Karpas-422 (cell line): ENCODE measurements at regions not wholly inside any gene's neighbourhood (a gene's known extent, or its start where the extent isn't known, plus 50 kb on each side); places are given as distances from the start of the nearest gene placed in this dataset.

ENCODE experiments used
- DNase-seq: peaks from one replicate; pipeline ENCODE4 v3.0.0-alpha.2; 2015
- H2AFZ ChIP-seq: fragments of 200-600 bp; sonication (generic); 2 replicates; pipeline ENCODE4 v1.6.1; 2014; ENCODE audit warnings: antibody characterized with exemption, low read length, mixed read lengths
- H3K27ac ChIP-seq: fragments of 200-600 bp; sonication (generic); 2 replicates; pipeline ENCODE4 v1.5.1; 2014; ENCODE audit warnings: mild to moderate bottlenecking, low read length, moderate library complexity
- H3K27me3 ChIP-seq: fragments of 200-600 bp; sonication (generic); 2 replicates; pipeline ENCODE4 v1.6.1; 2014; ENCODE audit warnings: low read length, mixed read lengths
- H3K36me3 ChIP-seq: fragments of 200-600 bp; sonication (generic); 2 replicates; pipeline ENCODE4 v1.6.1; 2014; ENCODE audit warnings: low read length, mixed read lengths; ENCODE audit not compliant: insufficient read depth
- H3K4me1 ChIP-seq: fragments of 200-600 bp; sonication (generic); 2 replicates; pipeline ENCODE4 v1.6.1; 2014; ENCODE audit warnings: mild to moderate bottlenecking, low read length, mixed read lengths
- H3K4me2 ChIP-seq: fragments of 200-600 bp; sonication (generic); 2 replicates; pipeline ENCODE4 v1.6.1; 2014; ENCODE audit warnings: low read length, low read depth, mild to moderate bottlenecking; ENCODE audit not compliant: poor library complexity, severe bottlenecking
- H3K4me3 ChIP-seq: fragments of 200-600 bp; sonication (generic); 2 replicates; pipeline ENCODE4 v1.5.1; 2014; ENCODE audit warnings: mild to moderate bottlenecking, antibody characterized with exemption, low read length, mixed read lengths
- H3K79me2 ChIP-seq: fragments of 200-600 bp; sonication (generic); 2 replicates; pipeline ENCODE4 v1.6.1; 2014; ENCODE audit warnings: mild to moderate bottlenecking, low read length, mixed read lengths
- H3K9ac ChIP-seq: fragments of 200-600 bp; sonication (generic); 2 replicates; pipeline ENCODE4 v1.6.0; 2014; ENCODE audit warnings: low read length
- H3K9me2 ChIP-seq: fragments of 200-600 bp; sonication (generic), shearing (Covaris generic); replicated peaks from 2 replicates; pipeline ENCODE4 v1.6.0; 2014; ENCODE audit warnings: mild to moderate bottlenecking, low read length, moderate library complexity; ENCODE audit not compliant: insufficient read depth
- H3K9me3 ChIP-seq: fragments of 300-700, 200-600 bp; sonication (generic); 2 replicates; pipeline ENCODE4 v1.6.1; 2014; ENCODE audit warnings: low read length, mixed read lengths
- H4K20me1 ChIP-seq: fragments of 200-600 bp; sonication (generic); 2 replicates; pipeline ENCODE4 v1.6.1; 2014; ENCODE audit warnings: mild to moderate bottlenecking, antibody characterized with exemption, low read length, low read depth; ENCODE audit not compliant: insufficient read depth

DNA sequence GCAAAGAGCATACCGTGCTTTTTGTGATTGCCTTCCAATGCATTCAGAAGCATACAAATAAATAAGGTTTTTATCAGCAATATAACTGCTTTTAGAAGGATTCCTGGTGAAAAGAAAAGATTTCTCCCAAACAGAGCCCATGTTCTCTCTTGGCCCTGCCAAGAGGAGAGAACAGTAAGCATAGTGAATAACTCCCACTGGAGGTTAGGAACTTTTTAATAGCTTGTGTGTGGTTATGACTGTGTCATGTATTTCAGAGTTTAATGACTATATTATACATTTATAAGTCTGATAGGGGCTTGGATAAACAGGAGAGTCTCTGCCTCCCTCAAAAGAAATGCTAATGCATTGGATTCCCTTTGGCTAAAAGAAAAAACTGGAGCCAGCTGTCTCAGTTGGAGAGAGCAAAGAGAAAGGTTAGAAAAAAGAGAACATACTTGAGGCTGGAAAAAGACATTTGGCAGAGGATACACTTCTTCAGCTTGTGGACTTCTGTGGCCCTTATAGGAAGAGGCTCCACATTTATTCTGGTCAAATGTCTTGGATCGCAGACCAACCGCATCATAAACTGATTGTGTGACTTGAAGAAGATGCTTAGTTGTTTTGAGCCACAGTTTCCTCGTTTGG lies 63.0 kb upstream of the SPRED2 start:
- no peak overlapping the region for H3K4me3 ChIP-seq
- DNase-seq = no peak

GRCh38 chr2:65494078-65494477 lies 61.7 kb upstream of the SPRED2 start:
- Histone ChIP-seq H3K4me1 (no peaks in the 10 kb centered on the region), H3K4me2 (no peak overlapping the region), H3K27me3 (no peaks in the 10 kb centered on the region), H3K79me2 (no peaks in the 10 kb centered on the region), H3K4me3 (no peak overlapping the region), H3K9ac (no peak overlapping the region), H3K9me2 (no peaks in the 10 kb centered on the region), H3K27ac (no peak overlapping the region), H2AFZ (no peak overlapping the region), H4K20me1 (no peaks in the 10 kb centered on the region), H3K9me3 (no peaks in the 10 kb centered on the region), H3K36me3 (no peaks in the 10 kb centered on the region)
- DNase-seq = no peak

More for the DNA sequence above, 63.0 kb upstream of the SPRED2 start:
- no peaks in the 10 kb centered on the region for H3K4me1 ChIP-seq
- no peaks in the 10 kb centered on the region for H3K9me2 ChIP-seq
- H3K27me3 ChIP-seq = peaks cover 3% of the 10 kb centered on the region; the same call in 1 of the 2 replicates
- H4K20me1 ChIP-seq = no peaks in the 10 kb centered on the region
- no peak overlapping the region for H3K9ac ChIP-seq
- H3K4me2 ChIP-seq = no peak overlapping the region
- H3K36me3 ChIP-seq = no peaks in the 10 kb centered on the region
- H2AFZ ChIP-seq = no peak overlapping the region
- no peak overlapping the region for H3K27ac ChIP-seq
- no peaks in the 10 kb centered on the region for H3K9me3 ChIP-seq
- no peaks in the 10 kb centered on the region for H3K79me2 ChIP-seq

DNA sequence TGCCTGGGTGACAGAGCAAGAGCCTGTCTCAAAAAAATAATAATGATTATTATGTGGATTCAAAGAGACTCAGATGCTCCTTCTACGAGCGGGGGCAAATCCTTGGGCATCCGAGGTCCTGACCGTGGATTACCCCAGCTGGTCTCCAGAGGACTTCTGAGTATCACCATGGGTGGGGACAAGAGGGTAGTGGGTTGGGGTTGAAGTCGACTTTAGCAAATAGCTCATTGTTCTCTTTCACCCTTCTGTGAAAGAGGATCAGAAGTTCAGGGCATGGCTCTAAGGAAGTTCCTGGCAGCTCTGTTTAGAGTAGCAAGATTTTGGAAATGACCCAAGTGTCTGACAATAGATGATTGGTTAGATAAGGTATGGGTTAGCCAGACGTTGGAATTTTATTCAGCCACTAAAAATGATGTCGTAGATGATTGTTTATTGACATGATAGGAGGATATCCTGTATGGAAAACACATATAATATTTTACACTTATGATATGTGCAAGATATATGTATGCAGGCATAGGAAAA lies 59.0 kb upstream of the SPRED2 start:
- no peak overlapping the region for H3K9ac ChIP-seq
- H3K27ac ChIP-seq = no peak overlapping the region
- no peak overlapping the region for H2AFZ ChIP-seq
- H3K9me3 ChIP-seq = no peaks in the 10 kb centered on the region
- no peaks in the 10 kb centered on the region for H3K9me2 ChIP-seq
- no peak overlapping the region for H3K4me2 ChIP-seq
- no peaks in the 10 kb centered on the region for H3K36me3 ChIP-seq
- no peaks in the 10 kb centered on the region for H3K4me1 ChIP-seq
- no peak for DNase-seq
- no peaks in the 10 kb centered on the region for H3K27me3 ChIP-seq
- no peaks in the 10 kb centered on the region for H3K79me2 ChIP-seq
- H3K4me3 ChIP-seq = no peak overlapping the region
- no peaks in the 10 kb centered on the region for H4K20me1 ChIP-seq

DNA sequence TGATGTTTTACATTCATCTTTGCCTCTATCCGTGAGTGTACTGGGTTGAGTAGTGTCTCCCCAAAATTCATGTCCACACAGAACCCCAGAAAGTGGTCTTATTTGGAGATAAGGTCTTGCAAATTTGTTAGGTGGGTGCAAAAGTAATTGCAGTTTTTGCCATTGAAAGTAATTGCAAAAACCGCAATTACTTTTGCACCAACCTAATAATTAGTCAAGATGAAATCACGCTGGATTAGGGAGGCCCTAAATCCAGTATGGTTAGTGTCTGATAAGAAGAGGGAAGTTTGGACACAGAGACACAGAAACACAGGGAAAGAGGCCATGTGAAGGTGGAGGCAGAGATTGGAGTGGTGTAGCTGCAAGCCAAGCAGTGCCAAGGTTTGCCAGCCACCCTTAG lies 57.8 kb upstream of the SPRED2 start:
- no peak overlapping the region for H3K4me3 ChIP-seq
- H3K27ac ChIP-seq = no peak overlapping the region
- H3K27me3 ChIP-seq = no peaks in the 10 kb centered on the region
- H3K4me1 ChIP-seq = no peaks in the 10 kb centered on the region
- no peaks in the 10 kb centered on the region for H3K9me2 ChIP-seq
- H3K4me2 ChIP-seq = no peak overlapping the region
- H3K36me3 ChIP-seq = no peaks in the 10 kb centered on the region
- no peak overlapping the region for H2AFZ ChIP-seq
- H3K9ac ChIP-seq = no peak overlapping the region
- DNase-seq = no peak
- no peaks in the 10 kb centered on the region for H3K79me2 ChIP-seq
- H4K20me1 ChIP-seq = no peaks in the 10 kb centered on the region
- no peaks in the 10 kb centered on the region for H3K9me3 ChIP-seq

DNA sequence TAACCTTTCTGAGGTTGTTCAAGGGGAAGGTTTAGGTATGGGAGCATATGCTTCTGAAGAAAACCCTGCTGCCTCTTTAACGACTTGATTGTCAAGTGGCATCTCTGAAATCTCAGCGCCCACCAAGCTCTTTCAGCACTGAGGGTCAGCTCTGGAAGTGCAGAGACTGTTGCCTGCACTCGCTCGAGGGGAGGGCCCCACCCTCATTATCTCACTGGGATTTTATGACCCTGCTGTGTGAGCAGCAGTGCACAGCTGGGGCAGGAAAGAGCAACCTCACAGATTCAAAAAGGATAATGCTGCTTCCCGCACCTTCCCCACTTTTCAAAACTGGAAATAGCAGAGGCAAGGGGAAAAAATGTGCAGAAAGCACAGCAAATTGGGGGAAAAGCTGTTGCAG lies 56.9 kb upstream of the SPRED2 start:
- H3K4me2 ChIP-seq = no peak overlapping the region
- H3K27ac ChIP-seq = no peak overlapping the region
- H3K9ac ChIP-seq = no peak overlapping the region
- no peaks in the 10 kb centered on the region for H4K20me1 ChIP-seq
- no peaks in the 10 kb centered on the region for H3K36me3 ChIP-seq
- no peaks in the 10 kb centered on the region for H3K4me1 ChIP-seq
- H2AFZ ChIP-seq = no peak overlapping the region
- no peaks in the 10 kb centered on the region for H3K27me3 ChIP-seq
- H3K4me3 ChIP-seq = no peak overlapping the region
- H3K9me2 ChIP-seq = no peaks in the 10 kb centered on the region
- no peaks in the 10 kb centered on the region for H3K9me3 ChIP-seq
- no peak for DNase-seq
- H3K79me2 ChIP-seq = no peaks in the 10 kb centered on the region

DNA sequence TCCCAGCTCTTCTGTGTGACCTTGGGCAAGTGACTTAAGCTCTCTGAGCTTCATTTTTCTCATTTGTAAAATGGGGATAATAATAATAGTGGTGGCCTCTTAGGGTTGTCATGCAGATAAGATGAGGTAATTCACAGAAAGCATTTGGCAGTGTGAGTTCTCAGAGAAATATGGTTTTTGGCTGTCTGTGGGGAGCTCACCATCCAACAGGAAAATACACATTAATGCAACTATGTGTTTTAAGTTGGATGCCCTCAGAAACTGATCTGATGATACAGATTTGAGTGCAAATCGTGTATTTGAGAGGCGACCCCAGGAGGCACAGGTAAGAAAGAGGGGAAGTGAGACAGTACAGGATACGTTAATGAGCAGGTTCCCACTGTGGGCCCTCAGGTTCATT lies 56.1 kb upstream of the SPRED2 start:
- H3K79me2 ChIP-seq = no peaks in the 10 kb centered on the region
- no peaks in the 10 kb centered on the region for H3K36me3 ChIP-seq
- no peaks in the 10 kb centered on the region for H3K9me3 ChIP-seq
- no peak overlapping the region for H3K9ac ChIP-seq
- no peak overlapping the region for H3K27ac ChIP-seq
- H3K4me1 ChIP-seq = no peaks in the 10 kb centered on the region
- no peak for DNase-seq
- H3K27me3 ChIP-seq = no peaks in the 10 kb centered on the region
- no peaks in the 10 kb centered on the region for H3K9me2 ChIP-seq
- H2AFZ ChIP-seq = no peak overlapping the region
- H3K4me2 ChIP-seq = no peak overlapping the region
- no peaks in the 10 kb centered on the region for H4K20me1 ChIP-seq
- no peak overlapping the region for H3K4me3 ChIP-seq

GRCh38 chr2:65487404-65487803 lies 55.0 kb upstream of the SPRED2 start:
- H3K79me2 ChIP-seq = no peaks in the 10 kb centered on the region
- no peaks in the 10 kb centered on the region for H3K36me3 ChIP-seq
- H3K27ac ChIP-seq = no peak overlapping the region
- no peaks in the 10 kb centered on the region for H3K4me1 ChIP-seq
- no peak overlapping the region for H3K9ac ChIP-seq
- no peak overlapping the region for H3K4me2 ChIP-seq
- no peaks in the 10 kb centered on the region for H3K27me3 ChIP-seq
- H3K9me3 ChIP-seq = no peaks in the 10 kb centered on the region
- no peaks in the 10 kb centered on the region for H4K20me1 ChIP-seq
- no peaks in the 10 kb centered on the region for H3K9me2 ChIP-seq
- no peak overlapping the region for H2AFZ ChIP-seq
- DNase-seq = no peak
- no peak overlapping the region for H3K4me3 ChIP-seq

DNA sequence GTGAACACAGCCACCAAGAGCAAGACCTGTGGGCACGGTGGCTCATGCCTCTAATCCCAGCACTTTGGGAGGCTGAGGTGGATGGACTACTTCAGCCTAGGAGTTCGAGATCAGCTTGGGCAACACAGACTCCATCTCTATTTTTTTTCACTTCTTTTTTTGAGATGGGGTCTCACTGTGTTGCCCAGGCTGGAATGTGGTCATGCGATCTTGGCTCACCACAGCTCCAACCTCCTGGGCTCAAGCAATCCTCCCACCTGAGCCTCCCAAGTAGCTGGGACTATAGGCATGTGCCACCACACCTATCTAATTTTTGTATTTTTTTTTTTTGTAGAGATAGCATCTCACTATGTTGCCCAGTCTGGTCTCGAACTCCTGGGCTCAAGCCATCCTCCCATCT lies 54.4 kb upstream of the SPRED2 start:
- Histone ChIP-seq H4K20me1 (no peaks in the 10 kb centered on the region), H3K9ac (no peak overlapping the region), H3K27ac (no peak overlapping the region), H3K9me3 (no peaks in the 10 kb centered on the region), H3K4me1 (no peaks in the 10 kb centered on the region), H2AFZ (no peak overlapping the region), H3K4me3 (no peak overlapping the region), H3K36me3 (no peaks in the 10 kb centered on the region), H3K4me2 (no peak overlapping the region), H3K79me2 (no peaks in the 10 kb centered on the region), H3K9me2 (no peaks in the 10 kb centered on the region), H3K27me3 (no peaks in the 10 kb centered on the region)
- DNase-seq = no peak
